ENCODE measurements at regions not wholly inside any gene's neighbourhood (a gene's known extent, or its start where the extent isn't known, plus 50 kb on each side); places are given as distances from the start of the nearest gene placed in this dataset.

DNA sequence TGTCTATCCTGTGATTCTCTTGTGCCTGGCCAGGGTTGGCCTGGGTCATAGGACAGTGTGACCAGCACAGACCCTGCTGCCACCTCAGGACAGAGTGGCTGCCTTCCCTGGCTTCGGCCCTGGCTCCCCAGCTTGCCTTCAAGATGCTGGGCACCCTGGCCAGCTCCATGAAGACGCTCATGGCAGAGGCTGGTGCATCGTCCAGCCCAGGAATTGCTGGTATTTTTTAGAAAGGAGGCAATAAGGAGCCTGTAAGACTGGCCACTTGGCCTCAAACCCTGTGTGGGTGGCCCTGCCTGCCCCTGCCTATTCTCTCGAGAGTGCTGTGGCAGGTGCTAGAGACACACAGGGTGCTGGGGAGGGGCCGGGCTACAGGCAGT, 70.4 kb upstream of the ACTRT2 start:
- CTCF ChIA-PET = no interaction called here
- Mint-ChIP-seq H3K4me3 (no peak overlapping the region), H3K27ac (no peak overlapping the region), H3K27me3 (no peaks in the 10 kb centered on the region), H3K4me1 (ENCODE audit: low read depth) (no peaks in the 10 kb centered on the region), H3K9me3 (peaks cover 19% of the 10 kb centered on the region), H3K36me3 (ENCODE audit: low read depth) (no peaks in the 10 kb centered on the region)
- POLR2A ChIA-PET = no interaction called here
- intact Hi-C loops (cut with micrococcal nuclease) = no loop called here
- no peak for ATAC-seq
- DNase-seq = no peak
- TF ChIP-seq, protein P1, sequence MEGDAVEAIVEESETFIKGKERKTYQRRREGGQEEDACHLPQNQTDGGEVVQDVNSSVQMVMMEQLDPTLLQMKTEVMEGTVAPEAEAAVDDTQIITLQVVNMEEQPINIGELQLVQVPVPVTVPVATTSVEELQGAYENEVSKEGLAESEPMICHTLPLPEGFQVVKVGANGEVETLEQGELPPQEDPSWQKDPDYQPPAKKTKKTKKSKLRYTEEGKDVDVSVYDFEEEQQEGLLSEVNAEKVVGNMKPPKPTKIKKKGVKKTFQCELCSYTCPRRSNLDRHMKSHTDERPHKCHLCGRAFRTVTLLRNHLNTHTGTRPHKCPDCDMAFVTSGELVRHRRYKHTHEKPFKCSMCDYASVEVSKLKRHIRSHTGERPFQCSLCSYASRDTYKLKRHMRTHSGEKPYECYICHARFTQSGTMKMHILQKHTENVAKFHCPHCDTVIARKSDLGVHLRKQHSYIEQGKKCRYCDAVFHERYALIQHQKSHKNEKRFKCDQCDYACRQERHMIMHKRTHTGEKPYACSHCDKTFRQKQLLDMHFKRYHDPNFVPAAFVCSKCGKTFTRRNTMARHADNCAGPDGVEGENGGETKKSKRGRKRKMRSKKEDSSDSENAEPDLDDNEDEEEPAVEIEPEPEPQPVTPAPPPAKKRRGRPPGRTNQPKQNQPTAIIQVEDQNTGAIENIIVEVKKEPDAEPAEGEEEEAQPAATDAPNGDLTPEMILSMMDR (IDR thresholded peaks at IDR 0.05) = no peak

- TF ChIP-seq, protein P1 (IDR thresholded peaks at IDR 0.05) = no peak
- no peaks in the 10 kb centered on the region for H3K4me1 Mint-ChIP-seq (ENCODE audit: low read depth)
- H3K9me3 Mint-ChIP-seq = peaks cover 26% of the 10 kb centered on the region
- POLR2A ChIA-PET = no interaction called here
- intact Hi-C loops (cut with micrococcal nuclease) = no loop called here
- DNase-seq (no peak), ATAC-seq (no peak)
- no peaks in the 10 kb centered on the region for H3K36me3 Mint-ChIP-seq (ENCODE audit: low read depth)
- no peak overlapping the region for H3K4me3 Mint-ChIP-seq
- H3K27ac Mint-ChIP-seq = no peak overlapping the region
- CTCF ChIA-PET = no interaction called here
- H3K27me3 Mint-ChIP-seq = no peaks in the 10 kb centered on the region
Measured at GRCh38 chr1:2951856-2952255, 69.4 kb upstream of the ACTRT2 start.

- no peak for DNase-seq
- CTCF ChIA-PET = no interaction called here
- intact Hi-C loops (cut with micrococcal nuclease) = no loop called here
- Mint-ChIP-seq H3K4me1 (ENCODE audit: low read depth) (no peaks in the 10 kb centered on the region), H3K36me3 (ENCODE audit: low read depth) (no peaks in the 10 kb centered on the region), H3K4me3 (no peak overlapping the region), H3K27me3 (no peaks in the 10 kb centered on the region), H3K27ac (no peak overlapping the region), H3K9me3 (peaks cover 26% of the 10 kb centered on the region)
- no peak for ATAC-seq
- TF ChIP-seq, protein P1 (IDR thresholded peaks at IDR 0.05) = no peak
- POLR2A ChIA-PET = no interaction called here
Measured at GRCh38 chr1:2952371-2952770, 68.9 kb upstream of the ACTRT2 start.

GRCh38 chr1:2952992-2953391, 68.3 kb upstream of the ACTRT2 start:
- no peak for DNase-seq
- CTCF ChIA-PET = no interaction called here
- Mint-ChIP-seq H3K36me3 (ENCODE audit: low read depth) (no peaks in the 10 kb centered on the region), H3K27ac (no peak overlapping the region), H3K9me3 (peaks cover 31% of the 10 kb centered on the region), H3K27me3 (no peaks in the 10 kb centered on the region), H3K4me1 (ENCODE audit: low read depth) (no peaks in the 10 kb centered on the region), H3K4me3 (no peak overlapping the region)
- no peak for ATAC-seq
- TF ChIP-seq, protein P1 (IDR thresholded peaks at IDR 0.05) = no peak
- intact Hi-C loops (cut with micrococcal nuclease) = no loop called here
- POLR2A ChIA-PET = no interaction called here

DNA sequence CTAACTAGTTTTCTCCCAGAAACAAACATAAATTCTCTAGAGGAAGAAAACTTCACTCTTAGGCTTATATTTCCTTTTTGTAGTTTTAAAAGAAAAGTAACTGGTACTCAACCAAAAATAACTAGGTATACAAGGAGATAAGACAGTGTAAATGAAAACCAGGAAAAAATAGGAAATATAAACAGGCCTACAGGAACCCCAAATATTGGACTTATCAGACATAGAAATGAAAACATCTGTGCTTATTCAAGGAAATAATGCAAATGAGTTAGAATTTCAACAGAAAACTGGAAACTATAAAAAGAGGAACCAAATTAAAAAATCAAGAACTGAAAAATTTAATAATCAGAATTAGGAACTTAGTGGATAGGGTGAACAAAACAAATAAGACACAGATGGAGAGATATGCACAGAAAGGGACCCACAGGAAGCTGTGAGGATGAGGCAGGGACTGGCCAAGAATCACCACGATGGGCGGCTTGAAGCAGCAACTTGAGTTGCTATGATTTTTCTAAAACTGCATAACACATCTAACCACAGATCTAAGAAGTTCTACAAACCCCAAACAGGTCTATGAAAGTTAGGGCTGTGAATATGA, 67.5 kb upstream of the ACTRT2 start:
- Mint-ChIP-seq H3K4me1 (ENCODE audit: low read depth) (no peaks in the 10 kb centered on the region), H3K4me3 (no peak overlapping the region), H3K27ac (no peak overlapping the region), H3K36me3 (ENCODE audit: low read depth) (no peaks in the 10 kb centered on the region), H3K9me3 (peaks cover 34% of the 10 kb centered on the region), H3K27me3 (no peaks in the 10 kb centered on the region)
- ChIA-PET POLR2A (no interaction called here), CTCF (no interaction called here)
- intact Hi-C loops (cut with micrococcal nuclease) = no loop called here
- TF ChIP-seq, protein P1 (IDR thresholded peaks at IDR 0.05) = no peak
- ATAC-seq (no peak), DNase-seq (no peak)
